ENCODE measurements at regions not wholly inside any gene's neighbourhood (a gene's known extent, or its start where the extent isn't known, plus 50 kb on each side); places are given as distances from the start of the nearest gene placed in this dataset.

- Mint-ChIP-seq H3K9me3 (no peaks in the 10 kb centered on the region), H3K36me3 (no peaks in the 10 kb centered on the region), H3K4me1 (ENCODE audit: unreplicated experiment) (no peaks in the 10 kb centered on the region), H3K27ac (no peak overlapping the region), H3K27me3 (no peaks in the 10 kb centered on the region), H3K4me3 (no peak overlapping the region)
- DNase-seq (ENCODE audit: extremely low spot score, unreplicated experiment): no peak
- TF ChIP-seq CTCF (conservative IDR thresholded peaks at IDR 0.05): no peak
These were observed 158.3 kb upstream of the OGFRL1 start for GRCh38 chr6:71130277-71130676.

DNA sequence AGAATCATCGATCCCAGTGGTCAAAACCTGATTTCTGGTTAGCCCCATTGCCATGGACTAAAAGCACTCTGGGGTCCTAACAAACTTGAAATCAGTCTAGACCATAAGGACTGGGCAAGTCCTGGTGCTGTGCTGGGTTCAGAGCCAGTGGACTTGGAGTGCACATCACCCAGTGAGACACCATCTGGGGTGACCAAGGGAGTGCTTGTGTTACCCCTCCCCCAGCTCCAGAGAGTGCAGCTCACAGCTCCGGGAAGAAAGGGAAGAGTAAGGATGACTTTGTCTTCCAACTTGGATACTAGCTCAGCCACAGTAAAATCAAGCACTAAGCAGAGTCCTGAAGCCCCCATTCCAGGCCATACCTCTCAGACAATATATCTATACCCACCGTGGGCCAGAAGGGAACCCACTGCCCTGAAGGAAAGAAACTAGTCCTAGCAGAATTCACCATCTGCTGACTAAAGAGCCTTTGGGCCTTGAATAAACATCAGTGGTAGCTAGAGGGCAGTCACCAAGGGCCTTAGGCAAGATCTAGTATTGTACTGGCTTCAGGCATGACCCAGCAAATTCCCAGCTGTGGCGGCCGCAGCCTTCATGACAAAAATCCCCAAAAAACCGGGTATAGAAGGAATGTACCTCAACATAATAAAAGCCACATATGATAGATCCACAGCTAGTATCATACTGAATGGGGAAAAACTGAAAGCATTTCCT lies 153.5 kb upstream of the OGFRL1 start:
- no peak overlapping the region for H3K4me3 Mint-ChIP-seq
- no peaks in the 10 kb centered on the region for H3K36me3 Mint-ChIP-seq
- H3K27ac Mint-ChIP-seq: no peak overlapping the region
- no peak for TF ChIP-seq CTCF (conservative IDR thresholded peaks at IDR 0.05)
- DNase-seq (ENCODE audit: extremely low spot score, unreplicated experiment): no peak
- peaks cover 11% of the 10 kb centered on the region for H3K27me3 Mint-ChIP-seq
- H3K9me3 Mint-ChIP-seq: peaks cover 5% of the 10 kb centered on the region
- no peaks in the 10 kb centered on the region for H3K4me1 Mint-ChIP-seq (ENCODE audit: unreplicated experiment)

GRCh38 chr6:71137973-71138372 lies 150.6 kb upstream of the OGFRL1 start:
- H3K27ac Mint-ChIP-seq: no peak overlapping the region
- H3K27me3 Mint-ChIP-seq: peaks cover 11% of the 10 kb centered on the region
- peaks cover 5% of the 10 kb centered on the region for H3K9me3 Mint-ChIP-seq
- TF ChIP-seq CTCF (conservative IDR thresholded peaks at IDR 0.05): no peak
- DNase-seq (ENCODE audit: extremely low spot score, unreplicated experiment): no peak
- H3K36me3 Mint-ChIP-seq: no peaks in the 10 kb centered on the region
- H3K4me3 Mint-ChIP-seq: no peak overlapping the region
- no peaks in the 10 kb centered on the region for H3K4me1 Mint-ChIP-seq (ENCODE audit: unreplicated experiment)

GRCh38 chr6:71138376-71138775 lies 150.2 kb upstream of the OGFRL1 start:
- H3K27ac Mint-ChIP-seq: no peak overlapping the region
- DNase-seq (ENCODE audit: extremely low spot score, unreplicated experiment): no peak

DNA sequence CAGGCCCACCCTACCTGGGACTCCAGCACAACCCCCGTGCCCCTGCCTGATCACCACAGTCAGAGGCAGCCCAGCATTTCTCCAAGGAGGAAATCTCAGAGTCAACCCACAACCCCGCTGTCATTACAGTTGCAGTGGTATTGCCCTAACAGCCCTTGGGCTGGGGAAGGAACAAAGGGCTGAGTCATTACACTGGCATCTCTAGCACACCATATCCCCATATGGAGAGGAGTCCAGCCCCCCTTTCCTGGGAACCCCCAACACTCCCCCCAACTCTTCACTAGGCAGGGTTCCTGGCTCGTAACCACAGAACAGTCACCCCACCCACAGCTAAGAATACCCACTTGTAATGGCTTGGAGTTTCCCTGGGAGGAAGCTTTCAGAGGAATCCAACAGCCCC lies 149.4 kb upstream of the OGFRL1 start:
- H3K4me1 Mint-ChIP-seq (ENCODE audit: unreplicated experiment): no peaks in the 10 kb centered on the region
- TF ChIP-seq CTCF (conservative IDR thresholded peaks at IDR 0.05): no peak
- no peak for DNase-seq (ENCODE audit: extremely low spot score, unreplicated experiment)
- H3K9me3 Mint-ChIP-seq: peaks cover 5% of the 10 kb centered on the region
- no peaks in the 10 kb centered on the region for H3K36me3 Mint-ChIP-seq
- no peak overlapping the region for H3K27ac Mint-ChIP-seq
- peaks cover 11% of the 10 kb centered on the region for H3K27me3 Mint-ChIP-seq
- H3K4me3 Mint-ChIP-seq: no peak overlapping the region

More at GRCh38 chr6:71138376-71138775, 150.2 kb upstream of the OGFRL1 start:
- TF ChIP-seq CTCF (conservative IDR thresholded peaks at IDR 0.05): no peak
- peaks cover 11% of the 10 kb centered on the region for H3K27me3 Mint-ChIP-seq
- H3K4me3 Mint-ChIP-seq: no peak overlapping the region
- peaks cover 5% of the 10 kb centered on the region for H3K9me3 Mint-ChIP-seq
- no peaks in the 10 kb centered on the region for H3K4me1 Mint-ChIP-seq (ENCODE audit: unreplicated experiment)
- no peaks in the 10 kb centered on the region for H3K36me3 Mint-ChIP-seq
